Uterus (tissue), 3 donors: ENCODE measurements at regions not wholly inside any gene's neighbourhood (a gene's known extent, or its start where the extent isn't known, plus 50 kb on each side); places are given as distances from the start of the nearest gene placed in this dataset.

Experiments
- DNase-seq, 2 donors: peaks; one replicate each; pipeline ENCODE4 v3.0.0-alpha.2; 2019 to 2020
- H3K27ac ChIP-seq, 2 donors: fragments of 200-600 bp; sonication (generic); 1 replicate in 1 of 2; 2 replicates in 1 of 2; pipeline ENCODE4 v1.5.1; 2016 to 2018
- H3K27me3 ChIP-seq, 2 donors: fragments of 200-600 bp; sonication (generic); one replicate each; pipeline ENCODE4 v1.5.1; 2018 to 2019; ENCODE audit warnings: control low read depth in 1 of 2
- H3K36me3 ChIP-seq, 2 donors: fragments of 200-600 bp; sonication (generic); one replicate each; pipeline ENCODE4 v1.5.1; 2019; ENCODE audit warnings: control low read depth in 1 of 2
- H3K4me1 ChIP-seq, 2 donors: fragments of 200-600 bp; sonication (generic); one replicate each; pipeline ENCODE4 v1.5.1; 2018 to 2019; ENCODE audit warnings: control low read depth in 1 of 2
- H3K4me3 ChIP-seq, 2 donors: fragments of 200-600 bp; sonication (generic); 1 replicate in 1 of 2; 2 replicates in 1 of 2; pipeline ENCODE4 v1.5.1; 2018 to 2019; ENCODE audit warnings: mild to moderate bottlenecking in 1 of 2
- H3K9me3 ChIP-seq, 2 donors: fragments of 200-600 bp; sonication (generic); one replicate each; pipeline ENCODE4 v1.5.1; 2019; ENCODE audit warnings: control low read depth in 1 of 2
- CTCF ChIP-seq, 4 experiments: fragments of 200-600 bp in 2 of 4; fragments of 450-650 bp in 2 of 4; sonication (generic) in 2 of 4; IDR thresholded peaks; one replicate each; pipeline ENCODE4 v1.5.1; 2016 to 2019; ENCODE audit warnings: antibody characterized with exemption in 4 of 4, mild to moderate bottlenecking in 2 of 4, moderate library complexity in 1 of 4
- POLR2A ChIP-seq, 2 donors: fragments of 450-650 bp; IDR thresholded peaks; one replicate each; pipeline ENCODE4 v1.6.1; 2016; ENCODE audit warnings: antibody characterized with exemption in 2 of 2, mild to moderate bottlenecking in 1 of 2, moderate library complexity in 1 of 2
- intact Hi-C: fragments of 100-400 bp; cut with DNase I; formaldehyde crosslinking; loops from one replicate; pipeline ENCODE4 v1.15.1; 2023; ENCODE audit warnings: low total_unique reads
- donor health status: DM: yes; HTN: yes; CAD: no.

- H3K4me1 ChIP-seq, result no peaks in the 10 kb centered on the region
- no peaks in the 10 kb centered on the region for H3K36me3 ChIP-seq
- H3K4me3 ChIP-seq, result no peak overlapping the region
- no peaks in the 10 kb centered on the region for H3K27me3 ChIP-seq
- TF ChIP-seq POLR2A (IDR thresholded peaks at IDR 0.05) (no peak), CTCF (IDR thresholded peaks at IDR 0.05) (no peak)
- DNase-seq, result no peak
- H3K9me3 ChIP-seq, result no peaks in the 10 kb centered on the region
- H3K27ac ChIP-seq, result no peak overlapping the region
- intact Hi-C loops, result no loop called here
Measured at GRCh38 chr13:78131811-78132210, 213.2 kb upstream of the EDNRB start.

GRCh38 chr13:78131346-78131745, 212.7 kb upstream of the EDNRB start:
- H3K4me1 ChIP-seq, result no peaks in the 10 kb centered on the region
- TF ChIP-seq POLR2A (IDR thresholded peaks at IDR 0.05) (no peak), CTCF (IDR thresholded peaks at IDR 0.05) (no peak)
- DNase-seq, result no peak
- no peaks in the 10 kb centered on the region for H3K27me3 ChIP-seq
- H3K4me3 ChIP-seq, result no peak overlapping the region
- intact Hi-C loops, result no loop called here
- no peaks in the 10 kb centered on the region for H3K36me3 ChIP-seq
- no peak overlapping the region for H3K27ac ChIP-seq
- no peaks in the 10 kb centered on the region for H3K9me3 ChIP-seq

GRCh38 chr13:78129823-78130222, 211.2 kb upstream of the EDNRB start:
- Histone ChIP-seq H3K36me3 (no peaks in the 10 kb centered on the region), H3K4me1 (no peaks in the 10 kb centered on the region), H3K9me3 (no peaks in the 10 kb centered on the region), H3K27me3 (no peaks in the 10 kb centered on the region), H3K27ac (no peak overlapping the region), H3K4me3 (no peak overlapping the region)
- intact Hi-C loops, result no loop called here
- DNase-seq, result no peak
- TF ChIP-seq CTCF (IDR thresholded peaks at IDR 0.05) (no peak), POLR2A (IDR thresholded peaks at IDR 0.05) (no peak)

GRCh38 chr13:78129359-78129758, 210.7 kb upstream of the EDNRB start:
- Histone ChIP-seq H3K27ac (no peak overlapping the region), H3K36me3 (no peaks in the 10 kb centered on the region), H3K4me1 (no peaks in the 10 kb centered on the region), H3K9me3 (no peaks in the 10 kb centered on the region), H3K4me3 (no peak overlapping the region), H3K27me3 (no peaks in the 10 kb centered on the region)
- DNase-seq, result no peak
- intact Hi-C loops, result no loop called here
- TF ChIP-seq POLR2A (IDR thresholded peaks at IDR 0.05), result no peak
- TF ChIP-seq CTCF (IDR thresholded peaks at IDR 0.05), result no peak

GRCh38 chr13:78121459-78122348, 203.1 kb upstream of the EDNRB start:
- Histone ChIP-seq H3K36me3 (no peaks in the 10 kb centered on the region), H3K4me3 (no peak overlapping the region), H3K27ac (no peak overlapping the region), H3K27me3 (no peaks in the 10 kb centered on the region), H3K4me1 (no peaks in the 10 kb centered on the region), H3K9me3 (no peaks in the 10 kb centered on the region)
- peak; percentile 21 to 44 for DNase-seq
- intact Hi-C loops, result loop anchor here (2.0 kb wide), 1 partner anchor 341 kb away; no protein-coding TSS in a partner anchor
- TF ChIP-seq POLR2A (IDR thresholded peaks at IDR 0.05) (no peak), CTCF (IDR thresholded peaks at IDR 0.05) (peak; percentile 64 to 87 (median 76))
